Thymus (tissue), 11 donors: ENCODE measurements at regions not wholly inside any gene's neighbourhood (a gene's known extent, or its start where the extent isn't known, plus 50 kb on each side); places are given as distances from the start of the nearest gene placed in this dataset.

Experiments used
- DNase-seq, 9 donors: peaks; one replicate each; pipeline ENCODE4 v3.0.0-alpha.2; 2013; ENCODE audit warnings: low spot score in 9 of 9, low read depth in 6 of 9, missing footprints in 1 of 9
- H3K27ac ChIP-seq, 2 donors: one replicate each; pipeline ENCODE4 v1.5.1; 2013; ENCODE audit warnings: control low read depth in 1 of 2, low read depth in 1 of 2, low read length in 1 of 2, mild to moderate bottlenecking in 1 of 2, moderate library complexity in 1 of 2
- H3K27me3 ChIP-seq, 2 donors: one replicate each; pipeline ENCODE4 v1.5.1; 2013; ENCODE audit warnings: low read length in 1 of 2; ENCODE audit not compliant: control insufficient read depth in 2 of 2, insufficient read depth in 1 of 2
- H3K36me3 ChIP-seq, 2 donors: one replicate each; pipeline ENCODE4 v1.5.1; 2013; ENCODE audit warnings: low read length in 1 of 2, mild to moderate bottlenecking in 1 of 2, moderate library complexity in 1 of 2; ENCODE audit not compliant: control insufficient read depth in 2 of 2, insufficient read depth in 2 of 2
- H3K4me1 ChIP-seq, 2 donors: one replicate each; pipeline ENCODE4 v1.5.1; 2013; ENCODE audit warnings: low read length in 2 of 2; ENCODE audit not compliant: control insufficient read depth in 2 of 2, insufficient read depth in 2 of 2
- H3K4me3 ChIP-seq, 2 donors: one replicate each; pipeline ENCODE4 v1.5.1; 2013; ENCODE audit warnings: low read length in 2 of 2, control low read depth in 1 of 2, mild to moderate bottlenecking in 1 of 2
- H3K9me3 ChIP-seq, 2 donors: one replicate each; pipeline ENCODE4 v1.5.1; 2013; ENCODE audit warnings: low read length in 1 of 2, mild to moderate bottlenecking in 1 of 2; ENCODE audit not compliant: control insufficient read depth in 2 of 2, insufficient read depth in 1 of 2
- WGBS: extraction: QIAGEN DNeasy Blood & Tissue Kit; methylation state at CpG from one replicate; pipeline ENCODE4 v1.1.7; 2013; 5-methylcytosine and 5-hydroxymethylcytosine counted together
- donor health status: healthy.

DNA sequence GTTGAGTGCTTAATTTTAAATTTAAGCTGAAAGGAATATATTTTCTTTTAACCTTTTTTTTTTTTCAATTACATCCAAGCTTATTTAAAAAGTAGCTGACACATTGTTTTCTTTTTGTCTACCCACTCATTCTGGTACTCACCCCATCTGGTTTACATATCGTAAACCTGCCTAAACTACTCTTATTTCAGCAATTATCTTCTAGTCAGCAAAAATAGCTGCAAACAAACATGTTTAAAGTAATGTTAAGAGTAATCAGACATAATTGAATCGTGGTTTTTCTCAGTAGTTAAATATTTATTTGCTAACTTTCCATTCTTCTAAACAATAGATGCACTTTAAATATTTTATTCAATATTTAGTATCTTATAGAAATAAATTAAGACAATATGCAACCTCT is 492.7 kb upstream of the MGAT4C start:
- WGBS: 68% methylated on average over 2 of the region's 2 CpGs
- no peak overlapping the region for H3K4me3 ChIP-seq
- H3K4me1 ChIP-seq: no peaks in the 10 kb centered on the region
- H3K27me3 ChIP-seq: no peaks in the 10 kb centered on the region
- no peaks in the 10 kb centered on the region for H3K9me3 ChIP-seq
- no peak overlapping the region for H3K27ac ChIP-seq
- H3K36me3 ChIP-seq: no peaks in the 10 kb centered on the region
- DNase-seq: no peak

DNA sequence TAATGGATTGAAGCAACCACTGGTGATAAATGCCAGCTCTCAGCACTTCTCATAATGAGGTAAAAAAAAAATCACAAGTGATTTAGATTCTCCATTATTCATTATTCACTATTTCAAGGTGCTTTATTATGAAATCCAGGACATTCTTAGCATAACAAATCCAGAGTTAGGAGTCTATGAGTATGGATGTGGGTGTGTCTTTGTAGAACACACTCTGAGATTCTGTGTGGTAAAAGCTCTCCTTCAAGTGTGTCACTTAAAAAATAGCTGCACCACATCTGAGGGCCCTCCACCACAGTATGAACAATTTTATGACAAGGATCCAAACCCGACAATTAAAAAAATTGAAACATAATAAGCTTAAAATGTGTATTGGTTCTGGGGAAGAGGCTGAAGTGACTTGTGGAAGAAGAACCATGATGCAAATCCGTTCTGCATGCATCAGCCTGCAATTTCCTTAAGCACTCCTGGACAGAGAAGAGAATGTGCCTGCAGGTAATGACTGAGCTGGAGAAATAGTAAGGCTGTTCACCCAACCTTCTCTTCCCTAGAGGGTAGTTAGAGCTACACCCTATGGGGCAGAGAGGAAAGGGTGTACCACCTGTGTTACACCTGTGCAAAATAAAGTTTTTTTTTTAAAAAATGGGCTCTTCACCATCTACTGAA is 488.5 kb upstream of the MGAT4C start:
- no peaks in the 10 kb centered on the region for H3K9me3 ChIP-seq
- no peaks in the 10 kb centered on the region for H3K4me1 ChIP-seq
- no peaks in the 10 kb centered on the region for H3K36me3 ChIP-seq
- no peaks in the 10 kb centered on the region for H3K27me3 ChIP-seq
- 91% methylated on average over 2 of the region's 2 CpGs for WGBS
- no peak overlapping the region for H3K4me3 ChIP-seq
- no peak for DNase-seq
- H3K27ac ChIP-seq: no peak overlapping the region

DNA sequence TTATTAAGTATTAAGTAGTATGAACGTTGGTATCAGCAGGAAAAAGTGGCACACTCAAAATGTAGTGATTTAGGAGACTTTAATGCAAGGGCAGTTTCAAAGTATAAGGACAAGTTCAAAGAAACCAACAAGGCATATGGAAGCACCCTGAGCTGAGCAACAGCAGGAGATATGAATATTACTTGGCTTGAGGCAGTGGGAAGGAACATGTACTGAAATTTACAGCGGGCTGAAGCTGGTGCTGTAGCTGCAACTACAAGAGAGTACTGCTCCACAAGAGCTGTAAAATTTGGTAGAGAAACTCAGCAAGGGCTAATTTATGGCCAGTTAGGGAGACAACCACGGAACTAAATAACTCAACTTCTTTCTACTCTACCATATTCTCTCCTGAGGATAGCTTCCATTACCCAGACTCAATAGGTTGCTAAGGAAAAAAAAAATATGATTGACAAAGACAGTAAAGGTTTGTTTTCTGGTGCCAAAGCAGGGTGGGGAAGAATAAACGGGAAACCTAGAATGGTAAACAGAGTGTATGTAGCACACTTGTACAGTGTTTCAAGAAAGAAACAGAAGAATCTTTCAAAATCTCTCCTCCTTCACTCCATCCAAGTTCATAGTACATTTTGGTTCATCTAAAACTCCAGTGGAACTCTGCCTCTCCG is 487.8 kb upstream of the MGAT4C start:
- WGBS: 87% methylated on average over 5 of the region's 5 CpGs
- H3K4me3 ChIP-seq: no peak overlapping the region
- no peak overlapping the region for H3K27ac ChIP-seq
- no peaks in the 10 kb centered on the region for H3K9me3 ChIP-seq
- no peaks in the 10 kb centered on the region for H3K36me3 ChIP-seq
- no peak for DNase-seq
- no peaks in the 10 kb centered on the region for H3K4me1 ChIP-seq
- H3K27me3 ChIP-seq: no peaks in the 10 kb centered on the region

DNA sequence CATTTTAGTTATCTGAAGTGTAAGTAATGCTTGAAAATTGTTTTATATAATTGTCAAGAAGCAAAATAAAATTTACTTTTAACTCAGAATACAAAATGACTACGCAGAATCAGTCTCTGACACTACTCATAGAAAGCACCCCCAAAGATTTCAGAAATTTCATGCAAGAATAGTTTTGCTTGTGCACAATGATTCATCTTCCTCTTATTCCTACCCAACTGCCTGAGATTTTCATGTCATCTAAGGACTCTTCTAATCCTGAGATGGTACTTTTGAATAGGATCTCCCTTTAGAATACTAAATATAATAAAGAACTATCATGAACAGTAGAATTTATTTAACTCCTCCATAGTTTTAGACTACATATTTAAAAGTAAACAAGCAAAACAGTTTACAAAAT is 485.3 kb upstream of the MGAT4C start:
- DNase-seq: no peak
- WGBS: 96% methylated on average over 1 of the region's 1 CpG
- Histone ChIP-seq H3K27me3 (no peaks in the 10 kb centered on the region), H3K36me3 (no peaks in the 10 kb centered on the region), H3K27ac (no peak overlapping the region), H3K4me3 (no peak overlapping the region), H3K4me1 (no peaks in the 10 kb centered on the region), H3K9me3 (no peaks in the 10 kb centered on the region)

DNA sequence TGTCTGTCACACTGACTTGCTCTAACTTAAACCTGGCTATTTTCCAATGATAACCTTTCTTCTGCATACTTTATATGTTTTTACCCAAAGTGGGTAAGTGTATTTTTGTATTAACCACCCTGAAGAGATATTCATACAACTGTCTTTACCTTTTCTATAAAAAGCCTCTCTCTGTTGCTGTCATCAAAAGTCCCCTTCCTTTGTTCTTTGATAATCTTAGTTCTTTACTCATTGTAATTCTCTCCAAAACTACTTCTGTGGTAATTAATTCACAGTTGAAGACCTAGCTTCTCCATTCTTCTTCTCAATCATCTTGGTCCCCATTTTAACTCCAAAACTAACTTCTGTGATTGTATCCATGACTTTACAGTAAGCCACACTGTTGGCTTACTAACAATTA is 479.7 kb upstream of the MGAT4C start:
- no peak for DNase-seq
- no peak overlapping the region for H3K4me3 ChIP-seq
- H3K36me3 ChIP-seq: no peaks in the 10 kb centered on the region
- no peaks in the 10 kb centered on the region for H3K4me1 ChIP-seq
- H3K27me3 ChIP-seq: no peaks in the 10 kb centered on the region
- no peak overlapping the region for H3K27ac ChIP-seq
- no peaks in the 10 kb centered on the region for H3K9me3 ChIP-seq

DNA sequence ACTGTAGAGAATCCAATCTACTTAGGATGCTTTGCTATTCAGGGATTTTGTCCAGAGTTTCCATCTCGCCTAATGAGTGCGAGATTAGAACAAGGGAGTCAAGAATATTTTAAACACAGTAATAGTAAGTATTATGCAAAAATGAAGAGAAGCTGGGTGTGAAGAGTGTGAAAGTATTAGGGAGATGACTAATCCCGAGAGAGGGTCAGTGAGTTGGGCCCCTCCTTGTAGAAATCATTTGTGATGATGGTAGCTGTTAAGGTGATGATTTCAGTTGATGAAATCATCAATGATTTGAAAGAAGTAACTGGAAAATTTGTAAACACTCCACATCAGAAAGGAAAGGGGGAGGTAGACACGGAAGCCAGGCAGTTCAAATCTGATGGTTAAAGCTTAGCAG is 478.9 kb upstream of the MGAT4C start:
- H3K9me3 ChIP-seq: no peaks in the 10 kb centered on the region
- no peak for DNase-seq
- WGBS: 91% methylated on average over 4 of the region's 4 CpGs
- H3K4me3 ChIP-seq: no peak overlapping the region
- H3K27me3 ChIP-seq: no peaks in the 10 kb centered on the region
- H3K27ac ChIP-seq: no peak overlapping the region
- H3K36me3 ChIP-seq: no peaks in the 10 kb centered on the region
- no peaks in the 10 kb centered on the region for H3K4me1 ChIP-seq

DNA sequence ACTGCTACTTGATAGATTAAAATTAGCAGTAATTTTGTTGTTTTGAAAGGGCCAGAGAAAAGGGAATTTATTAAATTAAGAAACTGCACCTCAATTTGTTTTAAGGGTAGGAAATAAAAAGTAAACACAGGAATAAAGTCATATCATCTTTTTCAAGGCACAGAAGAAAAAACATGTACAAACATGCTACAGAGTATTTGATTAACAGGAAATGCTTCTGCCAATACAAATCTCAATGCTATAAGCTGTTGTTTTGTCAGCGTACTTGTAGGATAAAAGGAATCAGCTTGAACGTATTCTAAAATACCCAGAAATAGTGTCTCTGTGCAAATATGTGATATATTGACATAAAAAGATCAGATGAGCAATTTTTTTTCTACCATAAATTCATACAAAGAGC is 474.0 kb upstream of the MGAT4C start:
- no peak for DNase-seq
- Histone ChIP-seq H3K36me3 (no peaks in the 10 kb centered on the region), H3K4me3 (no peak overlapping the region), H3K9me3 (no peaks in the 10 kb centered on the region), H3K27me3 (no peaks in the 10 kb centered on the region), H3K27ac (no peak overlapping the region), H3K4me1 (no peaks in the 10 kb centered on the region)
- 83% methylated on average over 2 of the region's 2 CpGs for WGBS

DNA sequence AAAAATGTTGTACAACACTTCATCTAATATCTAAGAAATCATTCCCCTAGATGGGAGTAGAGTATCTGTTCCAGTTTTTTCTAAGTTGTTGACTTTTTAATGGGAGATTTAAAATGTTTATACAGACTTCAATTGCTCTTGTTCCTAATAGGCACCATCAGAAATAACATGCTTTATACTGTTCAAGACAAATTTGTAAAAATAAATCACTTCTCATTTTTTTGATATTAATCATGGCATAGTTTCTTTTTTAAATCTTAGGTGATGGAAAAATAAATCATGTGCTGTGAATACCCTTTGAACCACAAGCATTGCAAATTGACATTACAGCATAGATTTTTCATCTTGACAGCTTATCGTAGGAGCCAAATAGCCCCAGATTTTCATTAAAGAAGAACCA is 473.5 kb upstream of the MGAT4C start:
- DNase-seq: no peak
- Histone ChIP-seq H3K9me3 (no peaks in the 10 kb centered on the region), H3K4me3 (no peak overlapping the region), H3K27me3 (no peaks in the 10 kb centered on the region), H3K36me3 (no peaks in the 10 kb centered on the region), H3K4me1 (no peaks in the 10 kb centered on the region), H3K27ac (no peak overlapping the region)
- WGBS: 90% methylated on average over 1 of the region's 1 CpG

DNA sequence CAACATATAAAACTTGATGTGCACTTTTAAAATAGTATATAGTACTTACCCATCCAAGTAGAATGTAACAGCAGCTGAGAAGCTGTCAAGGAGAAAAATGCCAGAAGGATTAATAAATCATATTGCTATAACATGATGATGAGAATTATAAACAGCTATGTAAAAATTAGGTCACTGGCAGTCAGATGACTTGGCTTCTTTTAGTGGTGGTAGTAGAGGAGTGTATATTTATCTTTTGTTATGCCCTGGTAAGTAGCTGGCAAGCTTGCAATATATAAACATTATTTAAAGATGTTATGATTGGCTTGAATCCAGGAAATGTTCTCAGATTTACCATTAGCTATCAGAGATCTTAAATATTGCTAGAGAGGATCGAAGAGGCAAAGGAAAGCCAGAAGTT is 471.0 kb upstream of the MGAT4C start:
- no peak for DNase-seq

More for the DNA sequence above, 471.0 kb upstream of the MGAT4C start:
- no peaks in the 10 kb centered on the region for H3K4me1 ChIP-seq
- no peaks in the 10 kb centered on the region for H3K36me3 ChIP-seq
- H3K27ac ChIP-seq: no peak overlapping the region
- H3K9me3 ChIP-seq: no peaks in the 10 kb centered on the region
- WGBS: 90% methylated on average over 1 of the region's 1 CpG
- no peak overlapping the region for H3K4me3 ChIP-seq
- H3K27me3 ChIP-seq: no peaks in the 10 kb centered on the region
